ENCODE measurements at regions not wholly inside any gene's neighbourhood (a gene's known extent, or its start where the extent isn't known, plus 50 kb on each side); places are given as distances from the start of the nearest gene placed in this dataset.
"Not testable (repeated sequence)": the region's sequence is repeated elsewhere in the genome, so short reads cannot be mapped to it uniquely, and the experiment has no call there.

DNA sequence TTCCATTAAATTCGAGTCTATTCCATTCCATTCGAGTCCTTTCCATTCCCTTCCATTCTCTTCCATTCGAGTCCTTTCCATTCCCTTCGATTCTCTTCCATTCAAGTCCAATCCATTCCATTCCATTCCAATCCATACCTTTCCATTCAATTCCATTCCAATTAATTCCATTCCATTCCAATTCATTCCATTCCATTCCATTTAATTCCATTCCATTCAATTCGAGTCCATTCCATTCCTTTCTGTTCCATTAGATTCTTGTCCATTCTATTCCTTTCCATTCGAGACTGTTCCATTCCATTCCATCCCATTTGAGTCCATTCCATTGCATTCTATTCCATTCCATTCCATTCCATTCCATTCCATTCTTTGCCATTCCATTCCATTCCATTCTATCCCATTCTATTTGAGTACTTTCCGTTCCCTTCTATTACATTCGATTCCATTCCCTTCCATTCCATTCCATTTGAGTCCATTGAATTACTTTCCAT lies 1130.0 kb downstream of the RPIA start:
- 20% methylated on average over 8 of the region's 8 CpGs for WGBS (ENCODE audit: insufficient coverage, insufficient replicate concordance, low lambda C conversion rate, missing lambda C conversion rate)
- no peaks in the 10 kb centered on the region for H3K79me2 ChIP-seq (ENCODE audit: control insufficient read depth, insufficient read depth, low read length)
- no TSS peak for BruUV-seq (replicated peaks)
- TF ChIP-seq FOXK2 (IDR thresholded peaks at IDR 0.05): peak; percentile 27; the same call in 1 of the 2 replicates
- no peak for TF ChIP-seq TBL1XR1 (IDR thresholded peaks at IDR 0.05; ENCODE audit: low read depth, low read length)
- no peaks in the 10 kb centered on the region for H3K4me1 ChIP-seq (ENCODE audit: control insufficient read depth, insufficient read depth, low read length)
- H3K27ac ChIP-seq (ENCODE audit: control insufficient read depth, insufficient read depth): no peak overlapping the region
- H2AFZ ChIP-seq (ENCODE audit: control insufficient read depth, low read depth, low read length): no peak overlapping the region
- ATAC-seq (no peak), FAIRE-seq (no peak), DNase-seq (ENCODE audit: low read depth, low spot score) (no peak)
- no peaks in the 10 kb centered on the region for H3K27me3 ChIP-seq (replicated peaks in 1 of 2; ENCODE audit: control insufficient read depth in 2 of 2, insufficient read depth in 2 of 2, low read length in 1 of 2)
- H3K9me3 ChIP-seq (replicated peaks; ENCODE audit: control insufficient read depth, insufficient read depth, low read length): peaks cover 12% of the 10 kb centered on the region
- H4K20me1 ChIP-seq (ENCODE audit: control insufficient read depth, insufficient read depth): no peaks in the 10 kb centered on the region
- H3K9ac ChIP-seq (ENCODE audit: control insufficient read depth, insufficient read depth, low read length): no peak overlapping the region
- H3K4me3 ChIP-seq: no peak overlapping the region
- H3K36me3 ChIP-seq (ENCODE audit: control insufficient read depth in 2 of 2, insufficient read depth in 2 of 2, low read length in 1 of 2): no peaks in the 10 kb centered on the region
- ChIA-PET RAD21 (ENCODE audit: unreplicated experiment) (no interaction called here), SMC1A (ENCODE audit: uncharacterized antibody, unreplicated experiment) (no interaction called here), CTCF (no interaction called here), POLR2A (no interaction called here)
- intact Hi-C loops (cut with micrococcal nuclease; ENCODE audit: unreplicated experiment): no loop called here
- in situ Hi-C loops (cut with MboI): no loop called here
- H3K4me2 ChIP-seq (ENCODE audit: control insufficient read depth, insufficient read depth): no peak overlapping the region

GRCh38 chr2:89822342-89822741 lies 1130.9 kb downstream of the RPIA start:
- H3K4me1 ChIP-seq (ENCODE audit: control insufficient read depth, insufficient read depth, low read length); H4K20me1 ChIP-seq (ENCODE audit: control insufficient read depth, insufficient read depth); CTCF ChIA-PET; POLR2A ChIA-PET; DNase-seq (ENCODE audit: low read depth, low spot score); H3K36me3 ChIP-seq (ENCODE audit: control insufficient read depth in 2 of 2, insufficient read depth in 2 of 2, low read length in 1 of 2); in situ Hi-C loops (cut with MboI); FAIRE-seq; H3K79me2 ChIP-seq (ENCODE audit: control insufficient read depth, insufficient read depth, low read length); H3K9ac ChIP-seq (ENCODE audit: control insufficient read depth, insufficient read depth, low read length); RAD21 ChIA-PET (ENCODE audit: unreplicated experiment); ATAC-seq; H2AFZ ChIP-seq (ENCODE audit: control insufficient read depth, low read depth, low read length); BruUV-seq (replicated peaks); H3K4me3 ChIP-seq; H3K4me2 ChIP-seq (ENCODE audit: control insufficient read depth, insufficient read depth); H3K27me3 ChIP-seq (replicated peaks in 1 of 2; ENCODE audit: control insufficient read depth in 2 of 2, insufficient read depth in 2 of 2, low read length in 1 of 2); intact Hi-C loops (cut with micrococcal nuclease; ENCODE audit: unreplicated experiment); H3K27ac ChIP-seq (ENCODE audit: control insufficient read depth, insufficient read depth); SMC1A ChIA-PET (ENCODE audit: uncharacterized antibody, unreplicated experiment): not testable (repeated sequence)
- peaks cover 15% of the 10 kb centered on the region for H3K9me3 ChIP-seq (replicated peaks; ENCODE audit: control insufficient read depth, insufficient read depth, low read length)
- 37% methylated on average over 11 of the region's 11 CpGs for WGBS (ENCODE audit: insufficient coverage, insufficient replicate concordance, low lambda C conversion rate, missing lambda C conversion rate)
- TF ChIP-seq CBX3 (IDR thresholded peaks at IDR 0.05; ENCODE audit: borderline replicate concordance, low read depth): peak; percentile 69; the same call in 1 of the 2 replicates

Measured in GM12878 (cell line).